NCI-H1105 (cell line): ENCODE measurements at regions not wholly inside any gene's neighbourhood (a gene's known extent, or its start where the extent isn't known, plus 50 kb on each side); places are given as distances from the start of the nearest gene placed in this dataset.
A peak's percentile ranks its signal among the peaks of the same experiment; 100 is the strongest.
"Not testable (repeated sequence)": the region's sequence is repeated elsewhere in the genome, so short reads cannot be mapped to it uniquely, and the experiment has no call there.

Experiments
- DNase-seq: peaks from one replicate; lab custom pipeline; 2025; lab: John Stamatoyannopoulos, UW

DNA sequence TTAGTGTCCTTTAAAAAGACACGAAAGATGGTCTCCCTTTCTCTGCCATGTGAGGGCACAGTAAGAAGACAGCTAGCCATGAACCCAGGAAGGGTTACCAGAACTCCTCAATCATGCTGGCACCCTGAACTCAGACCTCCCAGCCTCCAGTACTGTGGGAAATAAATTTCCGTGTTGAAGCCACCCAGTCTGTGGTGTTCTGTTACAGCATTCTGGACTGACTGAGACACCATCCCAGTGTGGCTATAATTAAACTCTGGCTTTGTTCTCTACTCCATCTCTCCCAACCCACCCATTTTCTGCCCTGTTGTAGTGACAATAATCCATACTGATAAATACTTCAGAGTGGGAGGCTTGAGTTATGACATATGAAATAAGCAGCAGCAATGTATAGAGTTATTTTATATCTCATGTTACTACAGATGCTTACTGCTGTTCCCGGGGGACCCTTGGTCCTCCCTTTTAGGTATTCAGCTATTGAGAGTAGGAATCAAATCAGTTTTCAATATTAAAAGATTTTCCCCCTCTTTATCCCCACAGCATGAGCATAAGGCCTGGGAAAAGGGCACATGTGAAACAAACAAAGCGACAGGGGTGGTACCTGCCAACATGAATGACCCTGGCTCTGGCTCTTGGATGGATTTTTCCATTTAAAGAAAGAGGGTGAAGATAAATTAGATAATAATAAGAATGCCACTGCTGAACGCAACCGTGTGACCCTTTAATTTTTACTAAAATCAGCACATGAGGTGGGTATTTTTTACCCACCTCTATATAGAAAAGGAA, 224.3 kb upstream of the SLC35B3 start:
- DNase-seq, result no peak

DNA sequence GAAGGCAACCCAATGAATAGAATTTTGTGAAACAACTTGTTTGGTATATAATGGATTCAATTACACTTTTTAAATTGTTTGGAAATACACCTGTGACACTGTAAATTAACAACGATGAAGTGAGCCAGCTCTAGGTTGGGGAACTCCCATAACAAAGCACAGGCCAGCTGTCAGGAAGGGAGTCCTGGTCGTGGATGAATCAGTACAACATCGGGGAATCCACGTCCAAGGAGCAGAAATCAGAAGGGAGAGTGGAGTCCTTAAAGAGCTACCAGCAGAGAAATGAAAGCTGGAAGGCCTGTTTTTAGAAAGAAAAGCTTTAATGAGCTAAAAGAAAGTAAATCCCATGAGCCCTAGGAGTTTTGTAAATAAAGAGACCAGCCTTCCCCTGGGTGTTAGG, 223.1 kb upstream of the SLC35B3 start:
- DNase-seq, result peak; percentile 8

DNA sequence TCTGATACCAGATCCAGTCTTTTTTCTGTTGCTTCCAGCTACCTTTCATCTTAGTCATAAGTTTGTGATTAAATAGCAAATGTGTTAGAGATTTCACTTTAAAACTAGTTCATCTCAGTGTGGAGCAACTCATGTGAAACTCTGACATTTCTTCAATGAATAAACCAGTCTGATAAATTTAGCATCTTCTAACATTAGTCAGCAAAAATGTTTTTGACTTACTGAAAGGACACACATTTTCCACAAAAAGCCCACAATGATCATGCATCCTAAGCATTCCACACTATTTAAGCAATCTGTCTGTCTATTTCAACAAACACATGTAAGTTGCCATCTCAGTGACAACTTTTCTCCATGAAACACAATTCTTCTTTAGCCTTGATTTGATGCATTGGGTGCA, 222.2 kb upstream of the SLC35B3 start:
- DNase-seq, result no peak

DNA sequence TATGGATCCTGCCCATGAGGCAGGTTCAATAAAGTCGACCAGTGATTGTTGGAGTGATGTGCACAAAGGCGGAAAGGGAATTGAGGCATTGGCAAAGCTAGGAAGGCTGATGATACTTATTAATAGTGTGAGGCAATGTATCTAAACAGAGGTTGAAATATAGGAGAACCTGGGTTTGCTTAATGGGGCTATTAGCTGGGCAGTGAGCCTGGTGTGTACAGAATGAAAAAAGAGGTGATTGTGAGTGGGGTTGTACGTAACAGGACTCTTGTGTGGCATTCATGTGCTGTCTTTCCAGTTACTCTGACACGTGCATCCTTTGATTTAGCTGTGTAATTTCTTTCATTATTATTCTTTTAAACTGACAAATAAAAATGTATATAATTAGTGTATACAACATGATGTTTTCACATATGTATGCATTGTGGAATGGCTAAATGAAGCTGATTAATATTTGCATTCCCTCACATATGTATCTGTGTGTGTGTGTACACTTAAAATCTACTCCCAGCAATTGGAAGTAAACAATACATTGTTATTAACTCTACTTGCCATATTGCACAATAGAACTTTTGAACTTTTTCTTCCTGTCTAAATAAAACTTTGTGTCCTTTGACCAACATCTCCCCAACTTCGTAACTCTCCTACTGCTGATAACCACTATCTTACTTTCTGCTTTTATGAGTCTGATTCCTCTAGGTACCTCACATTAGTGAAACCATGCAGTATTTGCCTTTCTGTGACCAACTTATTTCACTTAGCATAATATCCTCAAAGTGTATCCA, 220.5 kb upstream of the SLC35B3 start:
- no peak for DNase-seq

DNA sequence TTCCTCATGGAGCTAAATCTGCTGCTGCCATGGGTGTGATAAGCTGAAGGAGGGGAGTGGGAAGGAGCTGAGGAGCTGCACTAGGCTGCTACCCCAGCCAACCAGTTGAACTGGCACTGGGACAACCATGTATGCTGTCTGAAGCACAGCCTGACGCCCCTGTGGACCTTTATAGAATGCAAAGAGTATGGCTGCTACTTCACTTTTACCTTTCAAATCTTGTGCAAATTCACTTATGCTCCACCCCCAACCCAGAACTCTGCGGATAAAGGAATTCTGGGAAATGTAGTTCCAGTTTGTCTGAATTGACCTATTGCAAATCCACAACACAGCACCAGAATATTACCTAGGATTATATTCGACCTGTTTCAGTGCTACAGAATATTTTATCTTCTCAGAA, 217.4 kb upstream of the SLC35B3 start:
- DNase-seq, result no peak

DNA sequence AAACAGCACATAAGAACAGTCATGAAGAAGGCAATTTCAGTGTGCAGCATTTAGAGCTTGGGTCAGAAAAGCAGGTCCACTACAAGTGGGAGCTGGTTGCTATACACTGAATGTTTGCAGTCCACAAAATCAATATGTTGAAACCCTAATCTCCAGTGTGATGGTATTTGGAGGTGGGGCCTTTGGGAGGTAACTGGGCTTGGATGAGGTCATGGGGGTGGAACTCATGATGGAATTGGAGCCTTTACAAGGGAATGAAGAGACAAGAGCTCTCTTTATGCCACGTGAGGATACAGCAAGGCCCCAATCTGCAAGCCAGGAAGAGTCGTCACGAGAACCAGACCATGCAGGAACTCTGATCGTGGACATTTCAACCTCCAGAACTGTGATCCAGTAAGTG, 216.7 kb upstream of the SLC35B3 start:
- DNase-seq, result no peak

DNA sequence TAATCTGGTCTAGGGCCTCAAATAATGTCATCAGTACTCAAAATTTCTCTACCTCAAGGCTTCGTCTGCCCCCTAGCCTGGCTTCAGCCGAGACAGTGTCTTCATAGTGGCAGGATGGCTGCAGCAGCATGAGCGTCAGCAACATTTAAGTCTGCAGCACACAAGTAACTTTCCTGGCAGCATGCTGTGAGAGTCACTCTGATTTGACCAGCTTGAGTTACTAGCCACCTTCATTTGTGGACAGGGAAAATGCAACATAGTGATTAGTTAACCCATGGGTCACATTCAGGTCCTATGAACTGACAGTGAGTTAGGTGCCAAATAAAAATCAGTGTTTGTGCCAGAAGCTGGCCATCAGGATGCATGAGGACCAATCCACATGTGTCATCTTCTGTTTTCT, 209.9 kb upstream of the SLC35B3 start:
- no peak for DNase-seq

DNA sequence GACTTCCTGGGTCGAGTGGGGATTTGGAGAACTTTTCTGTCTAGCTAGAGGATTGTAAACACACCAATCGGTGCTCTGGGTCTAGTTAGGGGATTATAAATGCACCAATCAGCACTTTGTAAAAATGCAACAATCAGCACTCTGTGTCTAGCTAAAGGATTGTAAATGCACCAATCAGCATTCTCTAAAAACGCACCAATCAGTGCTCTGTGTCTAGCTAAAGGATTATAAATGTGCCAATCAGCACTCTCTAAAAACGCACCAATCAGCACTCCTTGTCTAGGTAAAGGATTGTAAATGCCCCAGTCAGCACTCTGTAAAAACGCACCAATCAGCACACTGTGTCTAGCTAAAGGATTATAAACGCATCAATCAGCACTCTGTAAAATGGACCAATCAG, 209.0 kb upstream of the SLC35B3 start:
- no peak for DNase-seq

DNA sequence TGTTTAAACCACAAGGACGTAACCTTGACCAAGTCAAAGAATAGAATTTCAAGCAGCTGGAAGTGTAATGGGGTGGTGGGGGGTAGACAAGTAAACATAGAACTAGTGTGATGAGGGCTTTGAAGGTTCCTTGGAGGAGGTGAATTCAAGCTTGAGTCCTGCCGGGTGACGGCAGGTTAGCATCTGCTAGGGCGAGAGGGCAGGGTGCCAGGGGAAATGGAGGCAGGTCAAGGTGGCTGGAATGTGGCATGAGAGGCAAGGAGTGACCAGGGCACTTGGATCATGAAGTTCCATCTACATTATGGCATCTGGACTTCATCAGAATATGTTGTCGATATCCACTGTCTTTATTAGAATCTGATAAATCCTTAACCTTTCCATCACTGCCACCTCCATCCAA, 207.5 kb upstream of the SLC35B3 start:
- DNase-seq, result no peak

DNA sequence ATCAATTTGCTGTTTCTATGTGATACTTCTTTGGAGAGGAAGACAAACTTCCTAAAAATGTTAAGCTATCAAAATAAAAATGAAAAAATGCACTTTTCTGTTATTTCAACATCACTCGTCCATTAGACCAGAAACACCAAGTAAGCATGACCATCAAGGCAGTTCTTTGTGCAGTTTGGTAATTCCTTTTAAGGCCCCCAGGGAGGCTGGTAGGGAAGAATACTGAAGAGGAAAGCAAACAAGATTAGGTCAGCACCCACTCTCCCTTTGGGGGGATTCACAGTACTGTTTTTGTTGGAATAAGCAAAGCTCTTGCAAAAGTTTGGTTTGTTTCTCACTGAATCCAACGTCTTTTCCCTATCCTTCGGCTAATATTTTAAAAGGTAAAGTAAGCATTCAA, 206.8 kb upstream of the SLC35B3 start:
- no peak for DNase-seq

DNA sequence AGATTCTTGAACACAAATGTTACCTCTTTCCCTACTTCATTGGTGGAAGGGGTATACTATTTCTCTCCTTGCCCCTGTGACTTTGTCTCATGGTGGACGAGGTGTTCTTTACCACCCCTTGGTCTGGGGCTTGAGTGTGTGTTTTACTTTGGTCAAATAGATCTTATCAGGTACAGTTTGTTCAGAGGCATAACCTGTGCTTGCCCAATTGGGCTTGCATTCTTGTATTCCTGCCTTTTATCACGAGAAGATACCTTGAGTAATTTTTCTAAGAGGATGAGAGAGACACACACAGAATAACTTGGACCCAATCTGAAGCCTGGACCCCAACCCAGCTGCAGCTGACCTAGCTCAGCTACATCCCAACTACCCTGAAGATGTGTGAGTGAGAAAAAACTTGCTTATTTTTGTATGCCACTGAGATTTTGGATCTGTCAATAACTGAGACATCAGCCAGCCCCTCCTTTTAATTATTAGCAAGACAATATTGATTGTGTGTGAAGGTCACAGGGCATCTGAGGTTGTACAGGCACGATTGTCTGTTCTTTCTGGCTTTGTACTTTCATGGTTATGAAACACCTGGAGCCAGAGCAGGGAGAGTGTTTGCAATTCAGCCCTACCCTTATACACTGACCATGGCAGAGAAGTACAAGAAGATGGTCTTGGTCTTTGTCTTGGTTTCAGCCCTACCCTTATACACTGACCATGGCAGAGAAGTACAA, 204.7 kb upstream of the SLC35B3 start:
- DNase-seq, result no peak

DNA sequence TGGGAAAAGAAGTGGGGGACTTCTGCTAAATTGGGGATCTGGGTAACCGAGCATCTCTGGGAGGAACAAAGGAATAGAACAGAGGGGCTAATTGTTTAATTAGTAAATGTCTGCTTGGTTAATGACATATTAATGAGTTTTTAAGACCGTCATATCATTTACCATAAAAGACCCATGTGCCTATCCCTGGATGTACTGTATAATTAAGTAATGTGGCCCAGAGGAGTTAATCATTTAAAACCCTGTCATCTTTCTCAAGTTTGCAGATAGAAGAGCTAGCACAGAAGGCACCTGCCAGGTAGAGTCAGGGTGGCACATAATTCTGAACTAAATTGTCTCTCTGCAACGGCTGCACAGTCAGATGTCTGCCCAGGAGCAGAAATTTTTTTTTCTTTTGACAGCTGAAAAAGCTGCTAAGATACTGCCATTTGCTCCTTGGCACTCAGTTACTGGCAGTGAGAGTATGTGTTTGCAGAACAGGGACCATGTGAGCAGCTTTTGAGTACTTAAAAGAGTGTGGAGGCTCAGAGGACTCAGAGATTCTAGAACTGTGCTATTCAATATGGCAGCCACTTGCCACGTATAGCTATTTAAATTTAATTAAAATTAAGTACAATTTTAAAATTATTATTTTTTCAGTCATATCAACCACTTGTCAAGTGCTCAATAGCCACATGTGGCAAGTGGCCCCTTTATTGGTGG, 202.7 kb upstream of the SLC35B3 start:
- DNase-seq, result no peak

DNA sequence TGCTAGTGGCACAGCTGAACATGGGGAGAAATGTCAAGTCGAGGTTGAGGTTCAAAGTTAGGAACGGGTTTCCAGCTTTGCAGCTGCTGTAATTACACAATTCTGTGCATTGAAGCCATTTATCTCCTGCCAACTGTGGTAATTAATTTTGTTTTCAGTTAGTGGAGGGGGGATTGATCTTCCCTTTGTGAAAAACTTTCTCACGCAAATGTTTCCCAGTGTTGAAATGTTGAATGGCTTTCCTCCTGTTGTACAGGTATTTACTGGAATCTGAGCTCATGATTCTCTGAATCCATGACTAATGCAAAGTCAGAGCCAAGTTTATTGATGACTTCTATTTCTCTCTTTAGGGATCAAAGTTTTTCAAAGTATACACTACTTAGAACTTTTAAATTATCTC, 198.4 kb upstream of the SLC35B3 start:
- DNase-seq, result no peak

DNA sequence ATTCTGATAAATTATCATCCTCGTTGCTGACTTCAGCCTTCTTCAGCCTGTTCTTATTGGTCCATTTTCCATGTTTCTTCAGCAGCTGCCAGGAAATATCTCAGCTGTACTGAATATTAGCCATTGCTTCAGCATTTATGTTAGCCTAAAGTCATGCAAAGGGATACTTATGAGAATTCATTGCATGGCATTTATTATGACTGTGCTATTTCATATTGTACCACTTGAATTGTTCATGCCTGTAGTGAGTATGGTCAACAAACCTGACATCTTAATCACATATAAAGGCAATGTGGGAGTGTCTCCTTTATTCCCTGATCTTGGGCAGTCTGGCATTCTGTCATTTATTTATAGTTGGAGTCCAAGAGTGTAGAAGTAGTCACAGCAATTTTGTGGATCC, 193.4 kb upstream of the SLC35B3 start:
- no peak for DNase-seq

DNA sequence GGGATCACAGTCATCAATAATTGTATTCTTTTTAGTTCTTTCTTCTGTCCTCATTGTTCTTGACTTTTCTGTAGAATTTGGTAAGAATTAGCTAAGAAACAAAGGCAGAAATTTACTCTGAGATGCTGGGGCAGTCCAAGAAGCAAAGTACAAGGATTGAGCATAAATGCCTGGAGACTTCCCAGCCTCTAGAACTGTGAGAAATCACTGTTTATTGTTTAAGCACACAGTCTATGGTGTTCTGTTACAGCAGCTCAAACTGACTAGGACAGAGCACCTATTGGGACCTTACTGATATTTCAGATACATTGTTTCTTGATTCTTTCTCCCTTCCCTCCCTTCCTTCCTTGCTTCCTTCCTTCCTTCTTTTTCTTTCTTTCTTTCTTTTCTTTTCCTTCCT, 192.7 kb upstream of the SLC35B3 start:
- no peak for DNase-seq

DNA sequence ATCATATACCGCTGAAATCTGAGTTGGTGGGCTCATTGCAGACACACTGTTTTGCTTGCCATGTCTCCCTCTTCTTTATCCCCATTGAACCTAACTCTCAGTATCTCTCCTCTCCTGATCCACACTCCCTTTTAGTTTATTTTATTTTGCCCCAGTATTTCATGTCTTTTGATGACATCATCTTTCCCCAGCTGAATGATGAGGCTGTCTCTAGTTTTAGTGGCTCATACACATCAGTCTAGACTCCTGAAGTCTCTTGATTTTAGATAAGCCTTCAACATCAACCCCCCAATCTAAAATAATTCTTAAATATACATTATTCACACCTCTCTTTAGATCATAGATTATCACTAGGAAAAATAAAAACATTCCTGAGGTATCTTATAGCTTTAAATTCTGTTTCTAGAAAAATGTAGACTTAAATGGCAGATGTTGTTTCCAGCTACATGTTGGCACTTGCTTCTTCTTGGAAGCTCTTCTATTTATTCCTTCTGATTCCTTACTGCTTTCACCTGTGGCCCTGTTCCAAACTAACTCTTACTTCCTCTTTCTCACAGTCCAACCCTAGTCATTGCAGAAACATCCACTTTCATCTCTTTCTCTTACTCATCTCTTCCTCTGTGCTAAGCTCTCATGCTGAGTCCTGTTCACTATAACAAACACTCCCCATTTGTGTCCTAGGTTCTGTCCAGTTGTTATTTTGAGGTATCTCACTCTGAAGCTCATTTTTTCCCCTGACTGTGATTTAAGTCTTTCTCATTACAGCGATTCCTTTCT, 191.9 kb upstream of the SLC35B3 start:
- no peak for DNase-seq

DNA sequence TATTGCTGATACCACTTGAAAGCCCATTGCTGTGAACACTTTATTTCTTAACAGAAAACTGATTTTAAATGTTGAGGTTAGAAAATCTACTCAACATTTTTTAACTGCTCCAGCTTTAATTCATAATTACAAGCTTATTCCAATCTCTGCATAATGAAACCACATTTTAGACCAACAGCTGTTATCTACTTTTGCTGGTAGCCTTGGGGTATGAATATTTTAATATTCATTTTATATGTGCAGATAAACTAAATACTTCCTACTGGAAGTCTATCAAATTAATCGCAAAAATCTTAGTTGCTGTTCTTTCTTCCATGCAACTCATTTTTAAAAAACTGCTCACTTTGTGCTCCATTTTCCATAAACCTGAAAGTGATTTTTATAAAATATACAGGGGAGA, 189.3 kb upstream of the SLC35B3 start:
- no peak for DNase-seq

DNA sequence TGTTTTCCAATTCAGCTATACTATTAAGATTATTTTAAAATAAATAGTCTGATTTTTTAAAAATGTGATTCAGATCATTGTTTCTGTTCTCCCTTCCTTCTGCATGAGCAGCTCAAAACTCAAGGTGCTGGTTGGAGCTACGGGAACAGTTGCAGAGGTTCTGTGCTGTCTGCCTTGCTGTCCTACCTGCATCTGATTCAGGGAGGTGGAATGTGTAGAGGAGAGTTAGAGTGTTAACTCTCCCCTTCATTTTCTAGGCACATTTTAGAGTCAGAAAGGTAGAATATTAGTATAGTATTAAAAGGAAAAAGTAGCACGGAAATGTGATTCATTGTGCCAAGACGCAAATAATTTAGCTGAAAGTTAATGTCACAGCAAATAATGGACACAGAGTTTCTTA, 188.1 kb upstream of the SLC35B3 start:
- DNase-seq, result no peak

DNA sequence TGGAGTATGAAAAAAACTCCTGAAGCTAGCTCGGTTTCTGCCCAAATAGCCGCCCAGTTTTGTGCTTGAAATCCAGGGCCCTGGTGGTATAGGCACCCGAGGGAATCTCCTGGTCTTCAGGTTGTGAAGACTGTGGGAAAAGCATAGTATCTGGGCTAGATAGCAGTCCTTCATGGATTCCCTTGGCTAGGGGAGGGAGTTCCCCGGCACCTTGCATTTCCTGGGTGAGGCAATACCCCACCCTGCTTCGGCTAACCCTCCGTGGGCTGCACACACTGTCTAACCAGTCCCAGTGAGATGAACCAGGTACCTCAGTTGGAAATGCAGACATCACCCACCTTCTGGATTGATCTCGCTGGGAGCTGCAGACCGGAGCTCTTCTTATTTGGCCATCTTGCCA, 184.5 kb upstream of the SLC35B3 start:
- no peak for DNase-seq

DNA sequence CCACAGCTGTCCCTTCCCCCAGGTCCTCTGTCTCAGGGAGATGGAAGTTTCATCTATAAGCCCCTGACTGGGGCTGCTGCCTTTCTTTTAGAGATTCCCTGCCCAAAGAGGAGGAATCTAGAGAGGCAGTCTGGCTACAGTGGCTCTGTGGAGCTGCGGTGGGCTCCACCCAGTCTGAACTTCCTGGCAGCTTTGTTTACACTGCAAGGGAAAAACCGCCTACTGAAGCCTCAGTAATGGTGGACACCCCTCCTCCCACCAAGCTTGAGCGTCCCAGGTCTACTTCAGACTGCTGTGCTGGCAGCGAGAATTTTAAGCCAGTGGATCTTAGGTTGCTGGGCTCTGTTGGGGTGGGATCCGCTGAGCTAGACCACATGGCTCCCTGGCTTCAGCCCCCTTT, 184.1 kb upstream of the SLC35B3 start:
- not testable (repeated sequence) for DNase-seq

DNA sequence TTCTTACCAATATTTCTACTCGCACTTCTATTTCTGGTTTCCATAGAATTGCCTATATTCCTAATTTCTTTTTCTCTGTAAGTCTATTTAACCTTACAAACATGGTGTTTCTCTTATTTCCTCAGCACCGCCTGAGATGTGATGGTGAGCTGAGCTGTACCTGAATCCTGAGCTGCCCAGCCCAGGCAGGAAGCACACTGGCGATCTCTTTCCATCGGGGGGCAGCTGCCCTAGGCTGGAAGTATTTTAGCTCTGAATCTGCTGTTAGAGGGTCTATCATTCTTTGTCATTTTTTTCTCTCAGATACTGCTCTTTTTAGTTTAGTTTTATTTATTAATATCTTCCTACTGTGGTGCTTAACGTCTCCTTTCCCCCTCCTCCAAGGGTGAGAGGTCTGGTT, 173.4 kb upstream of the SLC35B3 start:
- DNase-seq, result no peak
